SH-SY5Y (cell line): ENCODE measurements at regions not wholly inside any gene's neighbourhood (a gene's known extent, or its start where the extent isn't known, plus 50 kb on each side); places are given as distances from the start of the nearest gene placed in this dataset.

ENCODE experiments used
- GATA2 ChIP-seq: IDR thresholded peaks from 2 replicates; pipeline ENCODE4 v1.6.1; 2011; ENCODE audit warnings: mild to moderate bottlenecking, low read depth, low read length
- GATA3 ChIP-seq: IDR thresholded peaks from 2 replicates; pipeline ENCODE4 v1.6.1; 2011; ENCODE audit warnings: low read depth, mild to moderate bottlenecking, low read length, moderate library complexity

DNA sequence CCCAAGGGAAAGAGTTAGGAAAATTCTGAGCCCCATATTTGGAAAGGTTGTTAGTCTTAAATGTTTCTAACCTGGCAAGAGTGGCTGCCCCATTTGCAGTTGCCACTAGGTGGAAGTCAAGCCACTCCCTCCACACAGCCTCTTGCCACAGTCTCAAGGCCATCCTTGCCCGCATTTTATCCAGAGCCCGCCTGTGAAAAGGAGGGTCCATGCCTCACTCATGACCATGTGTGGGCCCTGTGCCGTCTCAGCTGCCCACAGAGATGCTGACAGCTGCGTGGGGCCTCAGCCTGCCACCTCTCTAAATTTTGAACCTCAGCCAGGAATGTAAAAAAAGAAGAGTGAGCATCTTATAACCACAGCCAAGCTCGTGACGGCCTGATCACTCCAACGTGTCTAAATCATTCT lies 201.5 kb upstream of the FAM241A start:
- TF ChIP-seq GATA2 (no peak), GATA3 (no peak)
